GM19035 (cell line): ENCODE measurements at regions not wholly inside any gene's neighbourhood (a gene's known extent, or its start where the extent isn't known, plus 50 kb on each side); places are given as distances from the start of the nearest gene placed in this dataset.

ENCODE experiments used
- ATAC-seq: cut with Tn5 transposase; IDR thresholded peaks from one replicate; pipeline ENCODE4 v1.9.1; 2021; ENCODE audit not compliant: unreplicated experiment

- no peak for ATAC-seq
These were observed 74.5 kb upstream of the FRY start for GRCh38 chr13:31956980-31957644.

- ATAC-seq = no peak
These were observed 73.8 kb upstream of the FRY start for GRCh38 chr13:31957772-31958171.

DNA sequence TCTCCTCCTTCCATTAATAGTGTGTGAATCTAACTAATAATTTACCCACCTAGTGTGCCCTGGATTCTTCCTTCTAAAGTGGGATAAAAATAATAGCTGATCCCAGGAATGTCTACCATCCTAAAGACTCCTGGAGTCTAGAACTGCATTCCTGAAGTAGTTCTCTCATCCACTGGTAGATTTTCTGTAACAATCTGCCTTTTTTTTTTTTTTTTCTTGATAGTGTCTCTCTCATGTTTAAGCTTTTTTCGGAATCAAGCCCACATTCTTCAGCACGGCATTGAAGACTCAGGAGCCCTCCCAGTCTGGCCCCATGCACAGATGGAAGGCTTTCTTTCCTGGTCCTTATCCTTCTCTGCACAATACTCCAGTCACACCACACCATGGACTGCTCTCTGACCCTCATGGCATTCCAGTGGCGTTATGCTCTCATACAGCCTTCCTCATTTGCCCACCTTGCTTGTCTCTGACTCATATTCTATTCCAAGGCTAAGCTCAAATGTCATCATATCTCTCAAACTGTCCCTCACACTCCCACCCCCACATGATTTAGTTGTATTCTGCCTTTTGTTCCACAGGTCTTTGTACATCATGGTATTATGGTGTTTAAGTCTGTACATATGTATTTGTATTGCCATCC, 68.7 kb upstream of the FRY start:
- no peak for ATAC-seq

- no peak for ATAC-seq
These were observed 67.9 kb upstream of the FRY start for GRCh38 chr13:31963631-31964030.

DNA sequence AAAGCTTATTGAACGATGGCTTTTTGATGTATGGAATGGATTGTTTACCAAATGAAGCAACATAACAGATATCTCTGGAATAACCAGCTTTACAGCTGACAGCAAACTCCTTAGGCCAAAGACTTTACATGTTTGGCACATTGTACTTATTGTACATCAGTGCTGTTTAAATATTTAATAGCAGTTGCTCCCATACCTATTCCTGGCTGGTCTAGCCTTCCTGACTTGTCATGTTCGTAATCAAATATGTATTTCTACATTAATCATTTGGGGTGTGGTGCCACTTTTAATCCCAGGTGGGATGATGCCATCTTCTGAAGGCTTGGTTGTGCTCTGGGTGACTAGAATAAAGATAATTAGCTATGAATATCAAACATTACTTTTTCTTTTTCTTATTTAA, 67.4 kb upstream of the FRY start:
- ATAC-seq = no peak

- peak; percentile 82 for ATAC-seq
These were observed 66.1 kb upstream of the FRY start for GRCh38 chr13:31965361-31966066.

- ATAC-seq = no peak
These were observed 64.4 kb upstream of the FRY start for GRCh38 chr13:31967155-31967554.

- no peak for ATAC-seq
These were observed 63.1 kb upstream of the FRY start for GRCh38 chr13:31968473-31968872.

DNA sequence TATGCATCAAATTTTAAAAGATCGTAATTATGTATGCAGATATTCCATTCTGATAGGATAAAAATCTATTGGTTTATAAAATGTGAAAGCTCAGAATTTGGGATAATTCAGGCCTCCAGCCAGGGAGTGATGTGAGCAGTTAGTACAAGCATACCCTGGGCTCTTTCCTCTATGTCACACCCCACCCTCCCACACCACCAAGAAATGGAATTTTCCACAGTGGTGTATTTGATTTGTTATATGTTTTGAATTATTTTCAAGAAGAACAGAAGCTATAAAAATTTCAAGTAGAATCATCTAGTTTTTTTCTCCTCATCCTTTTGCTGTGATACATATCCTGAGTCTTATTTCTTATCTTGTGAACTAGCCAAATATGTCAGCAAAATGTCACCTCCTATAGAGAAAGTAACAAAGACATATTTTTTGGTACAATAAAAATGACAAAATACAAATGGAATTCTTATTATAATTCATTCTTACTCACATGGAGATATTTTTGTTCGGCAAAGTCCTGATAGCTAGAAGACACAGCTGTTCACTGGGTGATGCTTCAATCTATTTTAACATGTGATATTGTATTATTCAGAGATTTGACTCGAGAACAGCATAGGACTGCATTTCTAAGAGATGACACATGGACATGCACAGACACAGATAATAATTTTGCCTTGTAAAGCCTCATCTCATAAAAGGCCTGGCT, 61.2 kb upstream of the FRY start:
- ATAC-seq = no peak

DNA sequence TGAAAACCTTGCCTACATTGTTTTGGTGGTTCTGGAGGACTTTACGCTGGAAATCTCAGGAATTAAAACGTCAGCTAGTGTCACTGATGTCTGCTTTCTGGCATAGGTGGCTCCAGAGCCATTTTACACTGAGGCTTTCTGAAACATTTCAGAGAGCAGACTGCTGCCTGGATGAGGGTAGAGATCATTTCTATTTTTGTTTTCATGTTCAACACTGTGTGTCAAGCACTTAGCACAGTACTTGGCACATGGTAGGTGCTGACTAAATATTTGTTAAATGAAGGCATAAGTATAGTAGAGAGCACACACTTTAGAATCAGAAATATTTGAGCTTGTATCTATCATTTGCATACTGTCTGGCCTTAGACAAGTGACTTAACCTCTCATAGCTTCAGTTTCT, 59.1 kb upstream of the FRY start:
- ATAC-seq = no peak

DNA sequence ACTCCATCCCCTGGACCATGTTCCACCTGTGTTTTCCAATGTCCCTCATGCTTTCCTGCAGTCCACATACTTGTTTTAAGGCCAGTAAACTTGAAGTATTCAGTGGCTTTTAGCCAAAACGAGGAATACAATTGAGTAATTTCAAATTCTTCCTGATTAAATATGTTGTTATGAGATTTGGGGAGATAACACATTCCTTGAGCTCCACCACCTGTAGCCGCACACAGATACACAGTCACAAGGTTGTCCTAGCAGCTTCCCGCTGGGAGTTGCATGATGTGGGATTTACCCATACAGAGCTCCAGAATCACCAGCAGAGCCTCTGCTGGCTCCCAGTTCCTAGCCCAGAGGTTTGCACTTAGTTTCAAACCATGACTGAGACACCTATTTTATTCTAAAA, 53.6 kb upstream of the FRY start:
- no peak for ATAC-seq

DNA sequence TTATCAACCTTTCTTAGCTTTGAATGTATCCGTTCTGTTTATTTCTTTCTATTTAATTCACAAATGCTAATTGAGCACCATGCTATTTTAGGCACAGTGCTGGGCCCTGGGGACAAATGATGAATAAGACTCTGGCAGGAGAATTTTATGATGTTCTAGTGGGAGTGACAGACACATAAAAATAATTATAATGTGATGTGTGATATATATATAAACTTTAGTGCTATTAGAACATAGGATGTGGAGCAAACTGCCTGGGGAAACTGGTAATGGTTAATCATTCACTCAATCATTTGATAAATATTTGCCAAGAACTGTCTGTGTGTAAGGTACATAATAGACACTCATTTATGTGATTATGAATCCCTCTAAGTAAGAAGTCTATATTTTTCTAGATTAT, 50.7 kb upstream of the FRY start:
- no peak for ATAC-seq
